ENCODE measurements at regions not wholly inside any gene's neighbourhood (a gene's known extent, or its start where the extent isn't known, plus 50 kb on each side); places are given as distances from the start of the nearest gene placed in this dataset.
"Not testable (repeated sequence)": the region's sequence is repeated elsewhere in the genome, so short reads cannot be mapped to it uniquely, and the experiment has no call there.

DNA sequence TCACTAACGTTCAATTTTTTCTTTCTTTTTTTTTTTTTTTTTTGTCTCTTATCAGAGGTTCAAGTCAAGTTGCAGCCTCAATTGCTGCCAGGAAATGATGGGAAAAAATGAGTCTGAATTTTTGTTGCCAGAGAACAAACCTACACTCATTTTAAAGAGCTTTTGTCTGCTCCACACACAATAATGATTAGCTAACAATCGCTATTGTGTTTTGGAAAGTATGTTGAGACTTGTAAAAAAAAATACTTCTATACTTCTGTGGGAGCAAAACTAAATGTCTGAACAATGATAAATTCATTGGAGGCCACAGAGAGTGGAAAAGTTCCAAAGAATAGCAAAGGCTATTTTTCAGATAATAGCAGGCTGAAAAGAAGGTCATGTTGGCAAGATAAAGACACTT is 176.3 kb upstream of the LMCD1 start:
- Mint-ChIP-seq H3K36me3 (ENCODE audit: low read depth) (no peaks in the 10 kb centered on the region), H3K4me1 (ENCODE audit: low read depth) (no peaks in the 10 kb centered on the region), H3K9me3 (no peaks in the 10 kb centered on the region), H3K27me3 (ENCODE audit: insufficient read depth) (peaks cover 2% of the 10 kb centered on the region), H3K4me3 (no peak overlapping the region), H3K27ac (no peak overlapping the region)
- DNase-seq (ENCODE audit: low spot score): no peak
- intact Hi-C loops (cut with micrococcal nuclease): no loop called here

DNA sequence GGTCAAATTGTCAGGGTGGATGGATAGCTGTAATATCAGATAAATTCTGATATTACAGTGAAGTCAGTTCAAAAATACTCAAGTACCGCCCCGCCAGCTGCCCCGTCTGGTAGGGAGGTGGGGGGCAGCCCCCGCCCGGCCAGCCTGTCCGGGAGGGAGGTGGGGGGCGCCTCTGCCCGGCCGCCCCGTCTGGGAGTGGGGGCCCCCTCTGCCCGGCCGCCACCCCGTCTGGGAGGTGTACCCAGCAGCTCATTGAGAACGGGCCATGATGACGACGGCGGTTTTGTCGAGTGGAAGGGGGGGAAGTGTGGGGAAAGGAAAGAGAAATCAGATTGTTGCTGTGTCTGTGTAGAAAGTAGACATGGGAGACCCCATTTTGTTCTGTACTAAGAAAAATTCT is 175.8 kb upstream of the LMCD1 start:
- H3K36me3 Mint-ChIP-seq (ENCODE audit: low read depth); H3K27me3 Mint-ChIP-seq (ENCODE audit: insufficient read depth); H3K9me3 Mint-ChIP-seq; H3K4me1 Mint-ChIP-seq (ENCODE audit: low read depth); H3K27ac Mint-ChIP-seq; H3K4me3 Mint-ChIP-seq; intact Hi-C loops (cut with micrococcal nuclease); DNase-seq (ENCODE audit: low spot score): not testable (repeated sequence)

- Mint-ChIP-seq H3K27me3 (ENCODE audit: insufficient read depth) (peaks cover 2% of the 10 kb centered on the region), H3K36me3 (ENCODE audit: low read depth) (no peaks in the 10 kb centered on the region), H3K27ac (no peak overlapping the region), H3K4me1 (ENCODE audit: low read depth) (no peaks in the 10 kb centered on the region), H3K4me3 (no peak overlapping the region), H3K9me3 (no peaks in the 10 kb centered on the region)
- DNase-seq (ENCODE audit: low spot score): no peak
- intact Hi-C loops (cut with micrococcal nuclease): no loop called here
Observed at GRCh38 chr3:8327739-8328138, 173.9 kb upstream of the LMCD1 start.

- no peak overlapping the region for H3K27ac Mint-ChIP-seq
- intact Hi-C loops (cut with micrococcal nuclease): no loop called here
- H3K4me1 Mint-ChIP-seq (ENCODE audit: low read depth): no peaks in the 10 kb centered on the region
- H3K27me3 Mint-ChIP-seq (ENCODE audit: insufficient read depth): peaks cover 2% of the 10 kb centered on the region
- no peaks in the 10 kb centered on the region for H3K9me3 Mint-ChIP-seq
- no peak overlapping the region for H3K4me3 Mint-ChIP-seq
- no peaks in the 10 kb centered on the region for H3K36me3 Mint-ChIP-seq (ENCODE audit: low read depth)
- DNase-seq (ENCODE audit: low spot score): no peak
Observed at GRCh38 chr3:8328967-8329366, 172.7 kb upstream of the LMCD1 start.

- H3K27me3 Mint-ChIP-seq (ENCODE audit: insufficient read depth): peaks cover 2% of the 10 kb centered on the region
- DNase-seq (ENCODE audit: low spot score): no peak
- no peak overlapping the region for H3K27ac Mint-ChIP-seq
- intact Hi-C loops (cut with micrococcal nuclease): no loop called here
- H3K9me3 Mint-ChIP-seq: no peaks in the 10 kb centered on the region
- no peak overlapping the region for H3K4me3 Mint-ChIP-seq
- H3K4me1 Mint-ChIP-seq (ENCODE audit: low read depth): no peaks in the 10 kb centered on the region
- H3K36me3 Mint-ChIP-seq (ENCODE audit: low read depth): no peaks in the 10 kb centered on the region
Observed at GRCh38 chr3:8329598-8329997, 172.0 kb upstream of the LMCD1 start.

GRCh38 chr3:8336456-8336855 is 165.2 kb upstream of the LMCD1 start:
- no peaks in the 10 kb centered on the region for H3K9me3 Mint-ChIP-seq
- H3K27me3 Mint-ChIP-seq (ENCODE audit: insufficient read depth): peaks cover 5% of the 10 kb centered on the region
- no peaks in the 10 kb centered on the region for H3K36me3 Mint-ChIP-seq (ENCODE audit: low read depth)
- H3K27ac Mint-ChIP-seq: no peak overlapping the region
- H3K4me1 Mint-ChIP-seq (ENCODE audit: low read depth): no peaks in the 10 kb centered on the region
- no peak overlapping the region for H3K4me3 Mint-ChIP-seq
- no peak for DNase-seq (ENCODE audit: low spot score)
- intact Hi-C loops (cut with micrococcal nuclease): no loop called here

- intact Hi-C loops (cut with micrococcal nuclease): no loop called here
- H3K36me3 Mint-ChIP-seq (ENCODE audit: low read depth): no peaks in the 10 kb centered on the region
- no peak overlapping the region for H3K27ac Mint-ChIP-seq
- DNase-seq (ENCODE audit: low spot score): no peak
- H3K27me3 Mint-ChIP-seq (ENCODE audit: insufficient read depth): peaks cover 6% of the 10 kb centered on the region
- no peaks in the 10 kb centered on the region for H3K9me3 Mint-ChIP-seq
- no peak overlapping the region for H3K4me3 Mint-ChIP-seq
- H3K4me1 Mint-ChIP-seq (ENCODE audit: low read depth): no peaks in the 10 kb centered on the region
Observed at GRCh38 chr3:8338424-8338823, 163.2 kb upstream of the LMCD1 start.

DNA sequence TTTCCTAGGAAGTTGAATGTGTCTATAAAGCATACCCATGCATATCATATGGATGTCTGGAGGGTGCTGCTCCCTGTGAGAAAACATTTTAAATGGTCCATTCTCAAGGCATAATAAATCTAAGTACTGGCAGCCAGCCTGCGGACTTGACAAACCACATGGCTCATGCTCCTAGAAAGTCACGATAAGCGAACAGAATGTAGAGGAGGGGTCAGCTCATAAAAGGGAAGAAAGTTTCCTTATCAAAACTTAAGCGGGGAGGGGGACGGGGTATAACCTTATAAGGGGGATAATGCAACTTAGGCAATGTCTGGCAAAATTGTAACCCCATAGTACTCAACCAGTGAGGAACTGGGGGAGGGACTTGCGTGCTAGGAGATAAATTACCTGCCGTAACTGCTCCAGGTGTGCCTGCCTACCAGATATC is 159.8 kb upstream of the LMCD1 start:
- H3K4me3 Mint-ChIP-seq: no peak overlapping the region
- H3K36me3 Mint-ChIP-seq (ENCODE audit: low read depth): no peaks in the 10 kb centered on the region
- no peak overlapping the region for H3K27ac Mint-ChIP-seq
- H3K27me3 Mint-ChIP-seq (ENCODE audit: insufficient read depth): peaks cover 8% of the 10 kb centered on the region
- intact Hi-C loops (cut with micrococcal nuclease): no loop called here
- peaks cover 16% of the 10 kb centered on the region for H3K9me3 Mint-ChIP-seq
- no peak for DNase-seq (ENCODE audit: low spot score)
- no peaks in the 10 kb centered on the region for H3K4me1 Mint-ChIP-seq (ENCODE audit: low read depth)

- peaks cover 19% of the 10 kb centered on the region for H3K9me3 Mint-ChIP-seq
- no peak overlapping the region for H3K4me3 Mint-ChIP-seq
- no peak overlapping the region for H3K27ac Mint-ChIP-seq
- DNase-seq (ENCODE audit: low spot score): no peak
- peaks cover 8% of the 10 kb centered on the region for H3K27me3 Mint-ChIP-seq (ENCODE audit: insufficient read depth)
- no peaks in the 10 kb centered on the region for H3K4me1 Mint-ChIP-seq (ENCODE audit: low read depth)
- intact Hi-C loops (cut with micrococcal nuclease): no loop called here
- no peaks in the 10 kb centered on the region for H3K36me3 Mint-ChIP-seq (ENCODE audit: low read depth)
Observed at GRCh38 chr3:8343058-8343457, 158.6 kb upstream of the LMCD1 start.

- H3K27me3 Mint-ChIP-seq (ENCODE audit: insufficient read depth): peaks cover 8% of the 10 kb centered on the region
- H3K9me3 Mint-ChIP-seq: peaks cover 20% of the 10 kb centered on the region
- no peak overlapping the region for H3K4me3 Mint-ChIP-seq
- H3K27ac Mint-ChIP-seq: no peak overlapping the region
- no peaks in the 10 kb centered on the region for H3K4me1 Mint-ChIP-seq (ENCODE audit: low read depth)
- no peak for DNase-seq (ENCODE audit: low spot score)
- H3K36me3 Mint-ChIP-seq (ENCODE audit: low read depth): no peaks in the 10 kb centered on the region
- intact Hi-C loops (cut with micrococcal nuclease): no loop called here
Observed at GRCh38 chr3:8345398-8345797, 156.2 kb upstream of the LMCD1 start.

DNA sequence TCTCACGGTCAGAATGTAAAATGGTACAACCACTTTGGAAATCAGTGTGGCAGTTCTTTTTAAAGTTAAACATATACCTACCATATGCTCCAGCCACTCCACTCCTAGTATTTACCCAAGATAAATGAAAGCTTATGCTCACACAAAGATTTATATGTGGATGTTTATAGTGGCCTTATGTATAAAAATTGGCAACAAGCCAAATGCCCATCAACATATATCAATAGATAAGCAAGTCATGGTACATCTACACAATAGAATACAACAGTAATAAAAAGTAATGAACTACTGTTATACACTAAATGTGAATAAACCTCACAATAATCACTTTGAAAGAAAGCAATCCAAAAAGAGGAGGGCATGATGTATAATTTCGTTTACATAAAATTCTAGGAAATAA is 153.5 kb upstream of the LMCD1 start:
- peaks cover 24% of the 10 kb centered on the region for H3K9me3 Mint-ChIP-seq
- H3K36me3 Mint-ChIP-seq (ENCODE audit: low read depth): no peaks in the 10 kb centered on the region
- intact Hi-C loops (cut with micrococcal nuclease): no loop called here
- peaks cover 8% of the 10 kb centered on the region for H3K27me3 Mint-ChIP-seq (ENCODE audit: insufficient read depth)
- no peaks in the 10 kb centered on the region for H3K4me1 Mint-ChIP-seq (ENCODE audit: low read depth)
- no peak overlapping the region for H3K4me3 Mint-ChIP-seq
- DNase-seq (ENCODE audit: low spot score): no peak
- no peak overlapping the region for H3K27ac Mint-ChIP-seq

DNA sequence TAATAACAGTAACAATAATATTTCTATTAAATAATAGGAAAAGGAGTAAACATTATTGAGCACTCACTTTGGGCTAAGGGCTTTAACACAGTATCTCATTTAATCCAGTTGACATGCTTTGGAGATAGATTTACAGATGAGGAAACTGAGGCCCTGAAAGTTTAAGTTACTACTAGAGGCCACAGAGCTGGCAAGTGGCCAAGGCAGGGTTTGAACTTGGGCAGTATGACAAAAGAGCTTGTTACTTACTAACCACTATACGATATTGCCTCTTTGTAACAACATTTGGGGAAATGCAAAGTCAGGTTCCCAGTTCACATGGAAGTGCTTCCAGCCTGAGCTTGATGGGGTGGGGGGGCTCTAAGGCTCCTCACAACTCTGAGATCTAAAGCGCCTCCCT is 149.1 kb upstream of the LMCD1 start:
- peaks cover 13% of the 10 kb centered on the region for H3K9me3 Mint-ChIP-seq
- no peak for DNase-seq (ENCODE audit: low spot score)
- intact Hi-C loops (cut with micrococcal nuclease): no loop called here
- no peak overlapping the region for H3K4me3 Mint-ChIP-seq
- H3K4me1 Mint-ChIP-seq (ENCODE audit: low read depth): peaks cover 21% of the 10 kb centered on the region
- H3K27ac Mint-ChIP-seq: no peak overlapping the region
- peaks cover 7% of the 10 kb centered on the region for H3K27me3 Mint-ChIP-seq (ENCODE audit: insufficient read depth)
- H3K36me3 Mint-ChIP-seq (ENCODE audit: low read depth): peaks cover 3% of the 10 kb centered on the region

- Mint-ChIP-seq H3K36me3 (ENCODE audit: low read depth) (peaks cover 7% of the 10 kb centered on the region), H3K4me1 (ENCODE audit: low read depth) (peaks cover 27% of the 10 kb centered on the region), H3K27me3 (ENCODE audit: insufficient read depth) (peaks cover 8% of the 10 kb centered on the region), H3K9me3 (peaks cover 15% of the 10 kb centered on the region), H3K27ac (no peak overlapping the region), H3K4me3 (no peak overlapping the region)
- DNase-seq (ENCODE audit: low spot score): no peak
- intact Hi-C loops (cut with micrococcal nuclease): no loop called here
Observed at GRCh38 chr3:8353364-8353763, 148.3 kb upstream of the LMCD1 start.

GRCh38 chr3:8355346-8355745 is 146.3 kb upstream of the LMCD1 start:
- Mint-ChIP-seq H3K4me1 (ENCODE audit: low read depth) (peaks cover 27% of the 10 kb centered on the region), H3K4me3 (no peak overlapping the region), H3K27ac (no peak overlapping the region), H3K9me3 (peaks cover 27% of the 10 kb centered on the region), H3K36me3 (ENCODE audit: low read depth) (peaks cover 7% of the 10 kb centered on the region), H3K27me3 (ENCODE audit: insufficient read depth) (peaks cover 5% of the 10 kb centered on the region)
- intact Hi-C loops (cut with micrococcal nuclease): no loop called here
- no peak for DNase-seq (ENCODE audit: low spot score)

All from activated T-helper 1 cell treated with anti-CD3 and anti-CD28 coated beads, Interleukin-12 subunit alpha, Interleukin-12 subunit beta, Interleukin-2, Interleukin-4 antibody, amounts not matched to agents 30 ng/mL and 10 ng/mL and 1 ng/mL, durations not matched to agents 14 hours and 24 hours and 36 hours (primary cell).